T47D (cell line): ENCODE measurements at regions not wholly inside any gene's neighbourhood (a gene's known extent, or its start where the extent isn't known, plus 50 kb on each side); places are given as distances from the start of the nearest gene placed in this dataset.
"Not testable (repeated sequence)": the region's sequence is repeated elsewhere in the genome, so short reads cannot be mapped to it uniquely, and the experiment has no call there.

Source experiments
- DNase-seq, 2 experiments: peaks; one replicate each; pipeline versions ENCODE4 v3.0.0 to v3.0.0-alpha.2; 2011 to 2012; ENCODE audit warnings: low read depth in 1 of 2, low spot score in 1 of 2
- JUND ChIP-seq: IDR thresholded peaks from 2 replicates; pipeline ENCODE4 v1.6.1; 2012; ENCODE audit warnings: low read depth
- in situ Hi-C: cut with HindIII; loops from 2 replicates; pipeline ENCODE4 v1.10.0; 2016; ENCODE audit warnings: low sequenced_read_pairs, low pct_unique_long_range_greater_than_20kb

DNA sequence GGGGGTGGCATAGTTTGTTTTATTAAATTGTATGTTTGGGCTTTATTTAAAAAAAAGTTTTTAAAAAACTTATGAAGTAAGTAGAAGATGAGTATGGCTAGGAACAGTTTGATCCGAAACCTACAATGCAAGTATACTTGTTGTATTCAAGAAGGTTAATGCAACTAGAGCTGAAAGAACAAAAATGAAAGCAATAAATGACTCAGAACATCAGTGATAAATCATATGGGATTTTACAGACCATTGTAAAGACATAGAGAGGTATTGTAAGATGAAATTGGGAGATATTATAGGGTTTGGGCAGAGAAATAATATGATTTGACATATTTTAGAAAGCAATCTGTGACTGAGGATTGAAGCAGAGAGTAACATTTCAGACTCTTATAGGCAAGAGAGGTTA lies 1135.3 kb downstream of the SLITRK5 start:
- no peak for TF ChIP-seq JUND
- DNase-seq, result no peak
- in situ Hi-C loops, result no loop called here

GRCh38 chr13:88817560-88817959 lies 1146.4 kb downstream of the SLITRK5 start:
- no peak for TF ChIP-seq JUND
- in situ Hi-C loops, result no loop called here
- no peak for DNase-seq

- in situ Hi-C loops, result no loop called here
- DNase-seq, result no peak
- TF ChIP-seq JUND, result no peak
Observed at GRCh38 chr13:88823114-88823513, 1151.9 kb downstream of the SLITRK5 start.

- no peak for DNase-seq
- TF ChIP-seq JUND, result no peak
- in situ Hi-C loops, result no loop called here
Observed at GRCh38 chr13:88824218-88824617, 1153.0 kb downstream of the SLITRK5 start.

DNA sequence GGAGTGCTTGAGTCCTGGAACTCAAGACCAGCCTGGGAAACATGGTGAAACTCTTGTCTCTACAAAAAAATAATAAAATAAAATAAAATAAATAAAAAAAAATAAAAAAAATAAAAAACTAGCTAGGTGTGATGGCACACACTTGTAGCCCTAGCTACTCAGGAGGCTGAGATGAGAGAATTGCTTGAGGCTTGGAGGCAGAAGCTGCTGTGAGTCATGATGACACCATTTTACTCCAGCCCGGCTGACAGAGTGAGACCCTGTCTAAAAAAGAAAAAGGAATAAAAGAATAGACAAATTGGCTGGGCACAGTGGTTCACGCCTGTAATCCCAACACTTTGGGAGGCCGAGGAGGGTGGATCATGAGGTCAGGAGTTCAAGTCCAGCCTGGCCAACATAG lies 1168.9 kb downstream of the SLITRK5 start:
- in situ Hi-C loops, result no loop called here
- TF ChIP-seq JUND, result no peak
- DNase-seq, result no peak

DNA sequence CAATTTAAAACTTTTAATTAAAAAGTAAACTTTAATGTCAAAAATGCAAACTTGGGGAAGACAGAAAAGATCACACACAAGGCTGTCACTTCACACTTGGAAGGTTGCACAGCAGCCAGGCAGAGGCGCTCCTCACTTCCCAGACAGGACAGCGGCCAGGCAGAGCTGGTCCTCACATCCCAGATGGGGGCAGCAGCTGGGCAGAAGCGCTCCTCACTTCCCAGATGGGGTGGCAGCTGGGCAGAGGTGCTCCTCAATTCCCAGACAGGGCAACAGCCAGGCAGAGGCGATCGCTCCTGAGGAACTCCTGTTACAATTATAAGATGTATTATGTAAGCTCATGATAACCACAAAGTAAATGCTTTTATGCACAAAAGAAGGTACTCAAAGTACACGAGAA lies 1181.1 kb downstream of the SLITRK5 start:
- DNase-seq, in situ Hi-C loops: not testable (repeated sequence)

DNA sequence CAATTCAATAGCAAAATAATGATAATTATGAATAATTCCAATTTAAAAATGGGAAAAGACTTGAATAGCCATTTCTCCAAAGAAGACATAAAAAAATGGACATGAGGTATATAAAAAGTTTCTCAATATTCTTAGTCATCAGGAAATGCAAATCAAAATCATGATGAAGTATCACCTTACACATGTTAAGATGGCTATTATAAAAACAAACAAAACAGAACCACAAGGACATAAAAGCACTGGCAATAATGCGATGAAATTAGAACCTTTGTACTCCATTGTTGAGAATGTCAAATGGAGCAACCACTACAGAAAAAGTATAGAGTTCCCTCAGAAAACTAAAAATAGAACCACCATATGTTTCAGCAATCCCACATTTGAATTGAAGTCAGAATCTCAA lies 1186.1 kb downstream of the SLITRK5 start:
- no peak for DNase-seq
- TF ChIP-seq JUND, result no peak

DNA sequence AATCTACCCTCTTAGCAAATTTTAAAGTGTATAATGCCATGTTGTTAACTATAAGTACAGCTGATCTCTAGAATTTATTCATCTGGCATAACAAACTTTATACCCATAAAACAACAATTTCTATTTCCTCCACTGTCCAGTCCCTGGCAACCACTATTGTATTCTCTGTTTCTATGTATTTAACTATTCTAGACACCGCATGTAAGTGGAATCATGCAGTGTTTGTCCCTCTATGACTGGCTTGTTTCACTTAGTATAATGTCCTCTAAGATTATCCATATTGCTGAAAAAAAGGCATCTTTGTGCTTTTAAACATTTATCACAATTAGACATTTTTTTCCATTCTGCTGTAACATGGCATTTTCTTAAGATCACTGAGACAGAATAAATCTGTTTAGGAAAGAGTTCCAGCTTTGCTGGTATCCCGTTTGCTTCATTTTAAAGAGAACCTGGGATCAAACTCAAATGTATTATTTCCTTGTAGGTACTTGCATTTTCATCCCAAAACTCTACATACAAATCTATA lies 1191.0 kb downstream of the SLITRK5 start:
- TF ChIP-seq JUND, result no peak
- in situ Hi-C loops, result no loop called here
- no peak for DNase-seq

More for the DNA sequence above, 1186.1 kb downstream of the SLITRK5 start:
- in situ Hi-C loops, result no loop called here

GRCh38 chr13:88863116-88863515 lies 1191.9 kb downstream of the SLITRK5 start:
- DNase-seq, result no peak
- in situ Hi-C loops, result no loop called here
- TF ChIP-seq JUND, result no peak

- DNase-seq, result no peak
- no peak for TF ChIP-seq JUND
- in situ Hi-C loops, result no loop called here
Observed at GRCh38 chr13:88866195-88866594, 1195.0 kb downstream of the SLITRK5 start.

DNA sequence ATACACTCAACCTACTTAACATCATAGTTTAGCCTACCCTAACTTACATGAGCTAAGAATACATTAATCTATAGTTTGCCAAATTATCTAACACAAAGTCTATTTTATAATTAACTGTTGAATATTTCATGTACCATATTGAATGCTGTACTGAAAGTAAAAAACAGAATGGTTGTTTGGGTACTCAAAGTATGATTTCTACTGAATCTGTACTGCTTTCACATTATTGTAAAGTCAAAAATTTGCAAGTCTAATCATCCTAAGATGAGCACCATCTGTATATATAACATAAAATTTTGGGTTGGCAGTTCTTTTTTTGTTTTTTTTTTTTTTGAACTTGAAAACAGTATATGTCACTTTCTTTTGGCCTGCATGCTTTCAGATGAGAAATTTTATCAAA lies 1212.6 kb downstream of the SLITRK5 start:
- TF ChIP-seq JUND, result no peak
- no peak for DNase-seq
- in situ Hi-C loops, result no loop called here

- TF ChIP-seq JUND, result no peak
- peak in 1 of 2 experiments; percentile 12 for DNase-seq
- in situ Hi-C loops, result no loop called here
Observed at GRCh38 chr13:88887045-88887662, 1216.0 kb downstream of the SLITRK5 start.

- DNase-seq, result no peak
- TF ChIP-seq JUND, result no peak
- in situ Hi-C loops, result no loop called here
Observed at GRCh38 chr13:88895261-88895941, 1224.2 kb downstream of the SLITRK5 start.
